DMS114 treated with DMSO at 0.1 percent for 48 hours (cell line): ENCODE measurements at regions not wholly inside any gene's neighbourhood (a gene's known extent, or its start where the extent isn't known, plus 50 kb on each side); places are given as distances from the start of the nearest gene placed in this dataset.
"Not testable (repeated sequence)": the region's sequence is repeated elsewhere in the genome, so short reads cannot be mapped to it uniquely, and the experiment has no call there.

Experiments
- DNase-seq: peaks from one replicate; lab custom pipeline; 2025; ENCODE audit not compliant: unreplicated experiment; lab: John Stamatoyannopoulos, UW

GRCh38 chr9:126056312-126057021 is 270.2 kb upstream of the MVB12B start:
- DNase-seq, result no peak

- no peak for DNase-seq
These were observed 269.4 kb upstream of the MVB12B start for GRCh38 chr9:126057121-126057825.

- DNase-seq, result no peak
These were observed 268.6 kb upstream of the MVB12B start for GRCh38 chr9:126058011-126058531.

- DNase-seq, result no peak
These were observed 268.0 kb upstream of the MVB12B start for GRCh38 chr9:126058591-126058990.

GRCh38 chr9:126061575-126061974 is 265.1 kb upstream of the MVB12B start:
- DNase-seq, result no peak

GRCh38 chr9:126062158-126062886 is 264.3 kb upstream of the MVB12B start:
- DNase-seq, result no peak

- DNase-seq, result no peak
These were observed 263.3 kb upstream of the MVB12B start for GRCh38 chr9:126063326-126063725.

- no peak for DNase-seq
These were observed 260.5 kb upstream of the MVB12B start for GRCh38 chr9:126066131-126066530.

- no peak for DNase-seq
These were observed 259.4 kb upstream of the MVB12B start for GRCh38 chr9:126067031-126067734.

GRCh38 chr9:126068534-126069230 is 257.9 kb upstream of the MVB12B start:
- DNase-seq, result no peak

GRCh38 chr9:126069400-126069955 is 257.2 kb upstream of the MVB12B start:
- DNase-seq, result no peak

- no peak for DNase-seq
These were observed 256.5 kb upstream of the MVB12B start for GRCh38 chr9:126070058-126070655.

- no peak for DNase-seq
These were observed 255.4 kb upstream of the MVB12B start for GRCh38 chr9:126071076-126071750.

GRCh38 chr9:126077656-126078055 is 249.0 kb upstream of the MVB12B start:
- DNase-seq, result not testable (repeated sequence)

- DNase-seq, result no peak
These were observed 246.0 kb upstream of the MVB12B start for GRCh38 chr9:126080641-126081040.

GRCh38 chr9:126081746-126082145 is 244.9 kb upstream of the MVB12B start:
- no peak for DNase-seq

- DNase-seq, result no peak
These were observed 242.6 kb upstream of the MVB12B start for GRCh38 chr9:126084008-126084407.

GRCh38 chr9:126084696-126085095 is 241.9 kb upstream of the MVB12B start:
- no peak for DNase-seq

- no peak for DNase-seq
These were observed 241.5 kb upstream of the MVB12B start for GRCh38 chr9:126085170-126085569.
